Fibroblast of mammary gland (primary cell): ENCODE measurements at regions not wholly inside any gene's neighbourhood (a gene's known extent, or its start where the extent isn't known, plus 50 kb on each side); places are given as distances from the start of the nearest gene placed in this dataset.

Source experiments
- DNase-seq: peaks from one replicate; pipeline ENCODE4 v3.0.0-alpha.2; 2010; ENCODE audit warnings: low read depth
- H3K4me3 ChIP-seq: 2 replicates; pipeline ENCODE4 v1.5.1; 2011; ENCODE audit warnings: low read depth, mild to moderate bottlenecking, low read length, moderate library complexity; ENCODE audit not compliant: control insufficient read depth
- CTCF ChIP-seq: conservative IDR thresholded peaks from 2 replicates; pipeline ENCODE4 v1.5.1; 2011; ENCODE audit warnings: low read depth, low read length, inconsistent platforms; ENCODE audit not compliant: control insufficient read depth, insufficient read depth

- H3K4me3 ChIP-seq, result no peak overlapping the region
- TF ChIP-seq CTCF, result no peak
- no peak for DNase-seq
These were observed 1350.5 kb downstream of the TBC1D22A start for GRCh38 chr22:48112687-48113521.

DNA sequence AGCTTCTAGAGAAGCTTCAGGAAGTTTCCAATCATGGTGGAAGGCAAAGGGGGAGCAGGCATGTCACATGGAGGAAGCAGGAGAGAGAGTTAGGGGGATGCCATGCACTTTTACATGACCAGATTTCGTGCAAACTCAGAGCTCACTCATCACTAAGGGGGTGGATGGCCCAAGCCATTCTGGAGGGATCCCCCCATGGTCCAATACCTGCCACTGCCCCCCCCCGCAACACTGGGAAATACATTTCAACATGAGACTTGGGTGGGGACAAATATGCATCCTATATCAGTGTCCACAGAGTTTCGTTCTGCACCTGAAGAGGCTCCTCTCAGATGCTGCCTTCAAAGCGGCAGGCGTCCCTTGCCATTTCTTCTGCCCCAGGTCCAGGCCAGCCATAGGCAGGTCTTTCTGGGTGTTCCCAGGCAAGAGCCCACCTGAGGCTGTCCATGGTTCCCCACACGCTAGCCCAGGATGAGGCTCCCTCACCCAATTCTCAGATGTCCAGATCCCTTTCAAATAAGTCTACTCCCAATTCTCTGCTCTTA is 1344.3 kb downstream of the TBC1D22A start:
- H3K4me3 ChIP-seq, result no peak overlapping the region
- no peak for TF ChIP-seq CTCF
- DNase-seq, result no peak

DNA sequence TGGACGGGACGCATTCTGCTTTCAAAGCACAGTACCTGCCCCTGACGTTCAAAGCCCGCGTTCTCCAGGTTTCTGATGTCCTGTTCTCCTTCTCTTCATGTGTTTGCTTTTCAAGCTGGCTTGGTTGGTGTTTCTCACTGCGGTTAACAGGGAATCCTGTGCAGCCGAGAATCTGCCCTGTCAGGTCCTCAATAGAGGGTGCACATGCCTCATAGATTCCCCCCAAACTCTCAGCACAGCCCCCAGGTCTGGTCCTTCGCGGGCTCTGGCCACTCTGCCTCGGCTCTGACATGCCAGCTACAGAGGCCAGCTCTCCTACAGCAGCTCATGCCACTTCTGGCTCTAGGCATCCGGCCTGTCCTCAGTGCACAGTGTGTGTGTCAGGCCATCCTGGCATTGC is 1343.8 kb downstream of the TBC1D22A start:
- TF ChIP-seq CTCF, result no peak
- no peak for DNase-seq

DNA sequence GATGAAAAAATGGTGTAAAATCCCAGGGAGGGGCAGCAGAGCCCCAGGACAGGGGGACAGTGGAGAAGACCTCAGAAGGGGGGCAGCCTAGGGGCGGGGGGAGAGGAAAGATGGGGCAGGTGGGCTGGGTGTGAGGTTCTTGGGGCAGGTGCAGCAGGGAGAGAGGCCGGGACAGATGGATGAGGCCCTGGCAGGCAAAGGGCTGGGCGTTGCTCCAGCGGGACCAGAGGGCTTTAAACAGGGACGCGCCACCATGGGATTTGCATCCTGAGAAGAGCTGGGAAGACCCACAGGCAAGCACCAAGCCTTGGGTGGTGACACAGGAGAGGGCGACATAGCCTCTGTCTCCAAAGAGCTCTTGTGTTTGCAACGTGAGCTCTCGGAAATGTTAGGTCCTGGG is 1342.8 kb downstream of the TBC1D22A start:
- H3K4me3 ChIP-seq, result no peak overlapping the region
- DNase-seq, result no peak
- no peak for TF ChIP-seq CTCF

More for the DNA sequence above, 1343.8 kb downstream of the TBC1D22A start:
- no peak overlapping the region for H3K4me3 ChIP-seq

- no peak for DNase-seq
- TF ChIP-seq CTCF, result no peak
- no peak overlapping the region for H3K4me3 ChIP-seq
These were observed 1342.3 kb downstream of the TBC1D22A start for GRCh38 chr22:48104766-48105165.

DNA sequence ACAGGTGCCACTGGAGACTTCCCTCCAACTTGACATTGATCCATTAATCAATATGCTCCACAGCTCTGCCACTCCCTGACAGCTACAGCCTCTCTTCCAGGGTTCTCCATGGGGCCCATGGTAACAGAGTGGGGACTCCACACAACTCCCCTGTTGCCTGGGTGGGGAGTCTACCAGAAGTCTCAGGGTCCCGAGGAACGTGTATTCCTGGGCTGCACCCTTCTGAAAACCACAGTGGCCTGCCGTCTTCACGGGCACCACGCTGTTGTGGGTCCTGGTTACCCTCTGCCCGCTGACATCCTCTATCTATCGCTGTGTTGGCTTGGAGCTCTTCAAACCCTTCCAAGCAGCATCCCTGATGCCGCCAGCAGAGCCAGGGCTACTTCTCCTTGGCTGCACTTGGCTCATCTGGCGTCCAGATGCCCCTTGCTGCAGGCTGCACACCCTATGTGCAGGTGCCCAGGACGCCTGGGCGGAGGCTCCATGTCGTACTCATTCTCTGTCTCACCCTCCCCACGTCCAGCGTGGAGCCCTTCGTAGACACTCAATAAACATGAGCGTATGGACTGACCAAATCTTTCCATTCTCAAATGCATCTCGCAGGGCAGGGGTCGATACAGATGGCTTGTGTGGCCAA is 1341.8 kb downstream of the TBC1D22A start:
- H3K4me3 ChIP-seq, result no peak overlapping the region
- DNase-seq, result no peak
- TF ChIP-seq CTCF, result no peak
